ENCODE measurements at regions not wholly inside any gene's neighbourhood (a gene's known extent, or its start where the extent isn't known, plus 50 kb on each side); places are given as distances from the start of the nearest gene placed in this dataset.

- intact Hi-C loops (cut with micrococcal nuclease; ENCODE audit: unreplicated experiment) = no loop called here
- POLR2A ChIA-PET = no interaction called here
- no TSS peak for BruUV-seq (replicated peaks)
- DNase-seq (ENCODE audit: low read depth, low spot score) (no peak), ATAC-seq (no peak)
- Histone ChIP-seq H3K4me1 (ENCODE audit: control insufficient read depth, insufficient read depth, low read length) (no peaks in the 10 kb centered on the region), H3K36me3 (ENCODE audit: control insufficient read depth, insufficient read depth, low read length) (no peaks in the 10 kb centered on the region), H3K27me3 (ENCODE audit: control insufficient read depth, insufficient read depth, low read length) (no peaks in the 10 kb centered on the region), H3K9me3 (ENCODE audit: control insufficient read depth, insufficient read depth, low read depth, low read length) (no peaks in the 10 kb centered on the region), H3K27ac (ENCODE audit: low read length) (no peak overlapping the region), H3K4me3 (ENCODE audit: low read depth in 2 of 2, low read length in 2 of 2) (no peak overlapping the region)
- in situ Hi-C loops (cut with HindIII; ENCODE audit: low pct_unique_long_range_greater_than_20kb, low sequenced_read_pairs) = no loop called here
- CTCF ChIA-PET = no interaction called here
- TF ChIP-seq TCF7L2 (IDR thresholded peaks at IDR 0.05; ENCODE audit: low read depth, low read length) (no peak), CTCF (IDR thresholded peaks at IDR 0.05) (no peak), REST (IDR thresholded peaks at IDR 0.05; ENCODE audit: insufficient read depth in 1 of 2, low read depth in 2 of 2, low read length in 1 of 2) (no peak), SIN3A (IDR thresholded peaks at IDR 0.05; ENCODE audit: borderline replicate concordance, insufficient read depth, low read depth, low read length) (no peak), POLR2AphosphoS5 (IDR thresholded peaks at IDR 0.05; ENCODE audit: low read depth, low read length) (no peak)
These were observed 234.0 kb upstream of the CEP162 start for GRCh38 chr6:84461461-84461860.

GRCh38 chr6:84460491-84460890 is 233.0 kb upstream of the CEP162 start:
- no peak overlapping the region for H3K4me3 ChIP-seq (ENCODE audit: low read depth in 2 of 2, low read length in 2 of 2)
- no peaks in the 10 kb centered on the region for H3K4me1 ChIP-seq (ENCODE audit: control insufficient read depth, insufficient read depth, low read length)
- in situ Hi-C loops (cut with HindIII; ENCODE audit: low pct_unique_long_range_greater_than_20kb, low sequenced_read_pairs) (no loop called here), intact Hi-C loops (cut with micrococcal nuclease; ENCODE audit: unreplicated experiment) (no loop called here)
- H3K27me3 ChIP-seq (ENCODE audit: control insufficient read depth, insufficient read depth, low read length) = no peaks in the 10 kb centered on the region
- ATAC-seq = no peak
- no TSS peak for BruUV-seq (replicated peaks)
- no peak overlapping the region for H3K27ac ChIP-seq (ENCODE audit: low read length)
- H3K9me3 ChIP-seq (ENCODE audit: control insufficient read depth, insufficient read depth, low read depth, low read length) = no peaks in the 10 kb centered on the region
- POLR2A ChIA-PET = no interaction called here
- DNase-seq (ENCODE audit: low read depth, low spot score) = no peak
- TF ChIP-seq CTCF (IDR thresholded peaks at IDR 0.05) (no peak), TCF7L2 (IDR thresholded peaks at IDR 0.05; ENCODE audit: low read depth, low read length) (no peak), SIN3A (IDR thresholded peaks at IDR 0.05; ENCODE audit: borderline replicate concordance, insufficient read depth, low read depth, low read length) (no peak), POLR2AphosphoS5 (IDR thresholded peaks at IDR 0.05; ENCODE audit: low read depth, low read length) (no peak), REST (IDR thresholded peaks at IDR 0.05; ENCODE audit: insufficient read depth in 1 of 2, low read depth in 2 of 2, low read length in 1 of 2) (no peak)
- no peaks in the 10 kb centered on the region; the same call in 1 of the 2 replicates for H3K36me3 ChIP-seq (ENCODE audit: control insufficient read depth, insufficient read depth, low read length)
- CTCF ChIA-PET = no interaction called here
